Ovary (tissue), 3 donors: ENCODE measurements at regions not wholly inside any gene's neighbourhood (a gene's known extent, or its start where the extent isn't known, plus 50 kb on each side); places are given as distances from the start of the nearest gene placed in this dataset.

ENCODE experiments used
- EP300 ChIP-seq: sonication (generic); formaldehyde crosslinking; IDR thresholded peaks from one replicate; pipeline ENCODE4 v1.6.1; 2017; ENCODE audit warnings: antibody characterized with exemption
- POLR2A ChIP-seq: fragments of 450-650 bp; IDR thresholded peaks from one replicate; pipeline ENCODE4 v1.6.1; 2017; ENCODE audit warnings: antibody characterized with exemption, mild to moderate bottlenecking, moderate library complexity
- TF ChIP-seq, protein P1 (sequence below), 3 donors: fragments of 450-650 bp in 2 of 3; fragments of 200-600 bp in 1 of 3; IDR thresholded peaks; one replicate each; pipeline versions ENCODE4 v1.5.1 to v1.8.0; 2016 to 2022; ENCODE audit warnings: antibody characterized with exemption in 3 of 3, mild to moderate bottlenecking in 1 of 3
- donor health status: DM: no; HTN: no; CAD: no.

DNA sequence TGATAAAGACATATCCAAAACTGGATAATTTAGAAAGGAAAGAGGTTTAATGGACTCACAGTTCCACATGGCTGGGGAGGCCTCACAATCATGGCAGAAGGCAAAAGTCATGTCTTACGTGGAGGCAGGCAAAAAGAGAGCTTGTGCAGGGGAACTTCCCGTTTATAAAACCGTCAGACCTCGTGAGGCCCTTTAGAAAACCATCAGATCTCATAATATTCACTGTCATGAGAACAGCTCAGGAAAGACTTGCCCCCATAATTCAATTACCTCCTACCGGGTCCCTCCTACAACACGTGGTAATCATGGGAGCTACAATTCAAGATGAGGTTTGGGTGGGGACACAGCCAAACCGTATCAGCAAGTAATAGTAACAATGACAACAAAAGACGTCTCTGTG is 88.2 kb upstream of the SLC25A33 start:
- TF ChIP-seq, protein P1, sequence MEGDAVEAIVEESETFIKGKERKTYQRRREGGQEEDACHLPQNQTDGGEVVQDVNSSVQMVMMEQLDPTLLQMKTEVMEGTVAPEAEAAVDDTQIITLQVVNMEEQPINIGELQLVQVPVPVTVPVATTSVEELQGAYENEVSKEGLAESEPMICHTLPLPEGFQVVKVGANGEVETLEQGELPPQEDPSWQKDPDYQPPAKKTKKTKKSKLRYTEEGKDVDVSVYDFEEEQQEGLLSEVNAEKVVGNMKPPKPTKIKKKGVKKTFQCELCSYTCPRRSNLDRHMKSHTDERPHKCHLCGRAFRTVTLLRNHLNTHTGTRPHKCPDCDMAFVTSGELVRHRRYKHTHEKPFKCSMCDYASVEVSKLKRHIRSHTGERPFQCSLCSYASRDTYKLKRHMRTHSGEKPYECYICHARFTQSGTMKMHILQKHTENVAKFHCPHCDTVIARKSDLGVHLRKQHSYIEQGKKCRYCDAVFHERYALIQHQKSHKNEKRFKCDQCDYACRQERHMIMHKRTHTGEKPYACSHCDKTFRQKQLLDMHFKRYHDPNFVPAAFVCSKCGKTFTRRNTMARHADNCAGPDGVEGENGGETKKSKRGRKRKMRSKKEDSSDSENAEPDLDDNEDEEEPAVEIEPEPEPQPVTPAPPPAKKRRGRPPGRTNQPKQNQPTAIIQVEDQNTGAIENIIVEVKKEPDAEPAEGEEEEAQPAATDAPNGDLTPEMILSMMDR (IDR thresholded peaks at IDR 0.05) = no peak
- no peak for TF ChIP-seq EP300
- no peak for TF ChIP-seq POLR2A
